HG02884 (cell line): ENCODE measurements at regions not wholly inside any gene's neighbourhood (a gene's known extent, or its start where the extent isn't known, plus 50 kb on each side); places are given as distances from the start of the nearest gene placed in this dataset.

Experiments
- ATAC-seq: cut with Tn5 transposase; IDR thresholded peaks from one replicate; pipeline ENCODE4 v1.9.1; 2021; ENCODE audit warnings: mild to moderate bottlenecking, moderate library complexity; ENCODE audit not compliant: unreplicated experiment

GRCh38 chr16:8519179-8519578 lies 71.1 kb downstream of the TMEM114 start:
- no peak for ATAC-seq

- ATAC-seq: no peak
These were observed 73.0 kb downstream of the TMEM114 start for GRCh38 chr16:8517280-8517679.

- no peak for ATAC-seq
These were observed 73.8 kb downstream of the TMEM114 start for GRCh38 chr16:8516471-8516870.

- ATAC-seq: no peak
These were observed 77.2 kb downstream of the TMEM114 start for GRCh38 chr16:8512941-8513624.

- no peak for ATAC-seq
These were observed 78.8 kb downstream of the TMEM114 start for GRCh38 chr16:8511464-8511863.

GRCh38 chr16:8510160-8510559 lies 80.2 kb downstream of the TMEM114 start:
- ATAC-seq: no peak

GRCh38 chr16:8505327-8505991 lies 84.9 kb downstream of the TMEM114 start:
- no peak for ATAC-seq

- ATAC-seq: no peak
These were observed 87.9 kb downstream of the TMEM114 start for GRCh38 chr16:8502446-8502845.

GRCh38 chr16:8500351-8500750 lies 90.0 kb downstream of the TMEM114 start:
- ATAC-seq: no peak

GRCh38 chr16:8496364-8496763 lies 93.9 kb downstream of the TMEM114 start:
- no peak for ATAC-seq

- ATAC-seq: no peak
These were observed 96.3 kb downstream of the TMEM114 start for GRCh38 chr16:8493972-8494371.

GRCh38 chr16:8492690-8493089 lies 97.6 kb downstream of the TMEM114 start:
- no peak for ATAC-seq

GRCh38 chr16:8489580-8489979 lies 100.7 kb downstream of the TMEM114 start:
- no peak for ATAC-seq

- no peak for ATAC-seq
These were observed 103.3 kb downstream of the TMEM114 start for GRCh38 chr16:8486985-8487384.

GRCh38 chr16:8483396-8483795 lies 106.9 kb downstream of the TMEM114 start:
- no peak for ATAC-seq

- no peak for ATAC-seq
These were observed 108.5 kb downstream of the TMEM114 start for GRCh38 chr16:8481810-8482209.

- no peak for ATAC-seq
These were observed 113.5 kb downstream of the TMEM114 start for GRCh38 chr16:8476824-8477223.

GRCh38 chr16:8474587-8474986 lies 115.7 kb downstream of the TMEM114 start:
- ATAC-seq: no peak

- ATAC-seq: no peak
These were observed 121.1 kb downstream of the TMEM114 start for GRCh38 chr16:8469102-8469778.

- no peak for ATAC-seq
These were observed 125.3 kb downstream of the TMEM114 start for GRCh38 chr16:8464979-8465378.

- ATAC-seq: no peak
These were observed 131.1 kb downstream of the TMEM114 start for GRCh38 chr16:8459085-8459733.
